Stomach (tissue), 8 donors: ENCODE measurements at regions not wholly inside any gene's neighbourhood (a gene's known extent, or its start where the extent isn't known, plus 50 kb on each side); places are given as distances from the start of the nearest gene placed in this dataset.
"Not testable (repeated sequence)": the region's sequence is repeated elsewhere in the genome, so short reads cannot be mapped to it uniquely, and the experiment has no call there.

Source experiments
- DNase-seq, 2 donors: peaks; one replicate each; pipeline versions ENCODE4 v3.0.0 to v3.0.0-alpha.2; 2013 to 2019
- H3K27ac ChIP-seq, 5 donors: fragments of 200-600 bp in 4 of 5; sonication (generic) in 4 of 5; one replicate each; pipeline ENCODE4 v1.5.1; 2013 to 2019; ENCODE audit warnings: mild to moderate bottlenecking in 1 of 5, moderate library complexity in 1 of 5
- H3K27me3 ChIP-seq, 3 donors: fragments of 200-600 bp; sonication (generic); one replicate each; pipeline ENCODE4 v1.5.1; 2017 to 2019; ENCODE audit warnings: mixed run types in 1 of 3
- H3K36me3 ChIP-seq, 4 donors: fragments of 200-600 bp; sonication (generic); 1 replicate in 3 of 4; 2 replicates in 1 of 4; pipeline ENCODE4 v1.5.1; 2016 to 2019
- H3K4me1 ChIP-seq, 4 donors: fragments of 200-600 bp; sonication (generic); one replicate each; pipeline ENCODE4 v1.5.1; 2016 to 2019
- H3K4me3 ChIP-seq, 4 donors: fragments of 200-600 bp; sonication (generic) in 3 of 4; one replicate each; pipeline ENCODE4 v1.5.1; 2016 to 2019; ENCODE audit warnings: mild to moderate bottlenecking in 1 of 4
- H3K9me3 ChIP-seq, 4 donors: fragments of 200-600 bp; sonication (generic); one replicate each; pipeline ENCODE4 v1.5.1; 2016 to 2019
- WGBS, 5 donors: extraction: QIAGEN DNeasy Blood & Tissue Kit in 3 of 5; methylation state at CpG; one replicate each; pipeline versions ENCODE4 v1.1.5 to v1.1.7; 2013 to 2018; 5-methylcytosine and 5-hydroxymethylcytosine counted together
- intact Hi-C: fragments of 100-400 bp; cut with DNase I; formaldehyde crosslinking; loops from one replicate; pipeline ENCODE4 v1.15.1; 2023; ENCODE audit warnings: low total_unique reads
- donor health status: healthy with polysubstance abuse.
- donor health status: Bipolar disorder and iron deficiency.
- donor health status: healthy.

- DNase-seq, H3K9me3 ChIP-seq, intact Hi-C loops, H3K27ac ChIP-seq, H3K4me3 ChIP-seq, H3K27me3 ChIP-seq, H3K36me3 ChIP-seq, H3K4me1 ChIP-seq: not testable (repeated sequence)
Observed at GRCh38 chr16:16519395-16519794, 140.5 kb downstream of the NPIPA7 start.

- H3K27me3 ChIP-seq, H3K27ac ChIP-seq, H3K36me3 ChIP-seq, H3K4me1 ChIP-seq, DNase-seq, H3K4me3 ChIP-seq, H3K9me3 ChIP-seq, intact Hi-C loops: not testable (repeated sequence)
- 65 to 100% methylated on average over 1 to 3 of the region's 12 CpGs; no CpG with 5 or more reads in 3 of the 5 donors for WGBS, 5 donors
Observed at GRCh38 chr16:16521239-16522002, 142.5 kb downstream of the NPIPA7 start.

GRCh38 chr16:16526998-16527397, 148.1 kb downstream of the NPIPA7 start:
- H3K4me1 ChIP-seq, H3K4me3 ChIP-seq, DNase-seq, intact Hi-C loops, H3K27me3 ChIP-seq, H3K27ac ChIP-seq, H3K9me3 ChIP-seq, H3K36me3 ChIP-seq: not testable (repeated sequence)
- 21 to 75% (median 64%) methylated on average over 2 to 7 of the region's 13 CpGs; no CpG with 5 or more reads in 1 of the 5 donors for WGBS, 5 donors

GRCh38 chr16:16530744-16531143, 151.8 kb downstream of the NPIPA7 start:
- H3K9me3 ChIP-seq, H3K36me3 ChIP-seq, H3K27ac ChIP-seq, H3K27me3 ChIP-seq, DNase-seq, H3K4me1 ChIP-seq, H3K4me3 ChIP-seq, intact Hi-C loops: not testable (repeated sequence)
- 32 to 57% (median 39%) methylated on average over 1 of the region's 5 CpGs; no CpG with 5 or more reads in 1 of the 5 donors for WGBS, 5 donors

GRCh38 chr16:16535565-16535964, 156.6 kb downstream of the NPIPA7 start:
- H3K4me1 ChIP-seq, DNase-seq: not testable (repeated sequence)

GRCh38 chr16:16536151-16536550, 157.2 kb downstream of the NPIPA7 start:
- intact Hi-C loops, H3K27ac ChIP-seq: not testable (repeated sequence)
- 68 to 91% (median 87%) methylated on average over 3 of the region's 3 CpGs for WGBS, 5 donors

More at GRCh38 chr16:16535565-16535964, 156.6 kb downstream of the NPIPA7 start:
- WGBS, 5 donors = 44 to 71% (median 58%) methylated on average over 3 of the region's 4 CpGs; no CpG with 5 or more reads in 2 of the 5 donors
- H3K27ac ChIP-seq, H3K27me3 ChIP-seq, H3K9me3 ChIP-seq, H3K36me3 ChIP-seq, H3K4me3 ChIP-seq, intact Hi-C loops: not testable (repeated sequence)

GRCh38 chr16:16549710-16550109, 170.8 kb downstream of the NPIPA7 start:
- WGBS, 5 donors = 47 to 52% (median 49%) methylated on average over 3 of the region's 3 CpGs
- H3K27me3 ChIP-seq, H3K27ac ChIP-seq, H3K36me3 ChIP-seq, DNase-seq, intact Hi-C loops, H3K9me3 ChIP-seq, H3K4me3 ChIP-seq, H3K4me1 ChIP-seq: not testable (repeated sequence)

More at GRCh38 chr16:16536151-16536550, 157.2 kb downstream of the NPIPA7 start:
- not testable (repeated sequence) for H3K36me3 ChIP-seq, H3K9me3 ChIP-seq, DNase-seq, H3K4me3 ChIP-seq, H3K4me1 ChIP-seq, H3K27me3 ChIP-seq

GRCh38 chr16:16550824-16551223, 171.9 kb downstream of the NPIPA7 start:
- H3K4me3 ChIP-seq, H3K9me3 ChIP-seq, H3K27me3 ChIP-seq, H3K36me3 ChIP-seq, intact Hi-C loops, H3K27ac ChIP-seq, DNase-seq, H3K4me1 ChIP-seq: not testable (repeated sequence)
- 59 to 79% (median 59%) methylated on average over 2 of the region's 2 CpGs for WGBS, 5 donors

GRCh38 chr16:16552819-16553340, 173.9 kb downstream of the NPIPA7 start:
- DNase-seq, H3K4me3 ChIP-seq, H3K9me3 ChIP-seq, intact Hi-C loops, H3K4me1 ChIP-seq, H3K36me3 ChIP-seq, H3K27me3 ChIP-seq, H3K27ac ChIP-seq: not testable (repeated sequence)
- WGBS, 5 donors = 36 to 58% (median 52%) methylated on average over 1 of the region's 1 CpG

GRCh38 chr16:16559179-16559740, 180.3 kb downstream of the NPIPA7 start:
- H3K9me3 ChIP-seq, H3K27ac ChIP-seq, H3K27me3 ChIP-seq, DNase-seq, H3K36me3 ChIP-seq, intact Hi-C loops, H3K4me1 ChIP-seq, H3K4me3 ChIP-seq: not testable (repeated sequence)
- 40 to 54% (median 49%) methylated on average over 1 to 6 of the region's 9 CpGs; no CpG with 5 or more reads in 1 of the 5 donors for WGBS, 5 donors

- H3K27ac ChIP-seq, intact Hi-C loops, H3K9me3 ChIP-seq, DNase-seq, H3K27me3 ChIP-seq, H3K4me3 ChIP-seq, H3K36me3 ChIP-seq, H3K4me1 ChIP-seq: not testable (repeated sequence)
- WGBS, 5 donors = 43 to 59% (median 54%) methylated on average over 5 of the region's 5 CpGs
Observed at GRCh38 chr16:16561532-16561931, 182.6 kb downstream of the NPIPA7 start.

- H3K36me3 ChIP-seq, DNase-seq, H3K4me1 ChIP-seq, H3K4me3 ChIP-seq, H3K27me3 ChIP-seq, H3K9me3 ChIP-seq, intact Hi-C loops, H3K27ac ChIP-seq: not testable (repeated sequence)
- WGBS, 5 donors = 67% methylated on average over 1 of the region's 5 CpGs; no CpG with 5 or more reads in 4 of the 5 donors
Observed at GRCh38 chr16:16563962-16564361, 185.0 kb downstream of the NPIPA7 start.
